IMR-90 (cell line): ENCODE measurements at regions not wholly inside any gene's neighbourhood (a gene's known extent, or its start where the extent isn't known, plus 50 kb on each side); places are given as distances from the start of the nearest gene placed in this dataset.

Source experiments
- ATAC-seq: fragments of 200-7000 bp; cut with Tn5 transposase; 2 replicates; pipeline ENCODE4 v1.9.1; 2020; ENCODE audit warnings: low read depth, mild to moderate bottlenecking, moderate library complexity
- BruUV-seq: library from RNA; stranded (reverse); fragments of 400-500 nt; replicated peaks from 2 replicates; lab custom pipeline; 2021; lab: Mats Ljungman, UMichigan
- CTCF ChIA-PET: fragments of 300-600 bp; formaldehyde crosslinking; extraction: SDS; loops from one replicate; lab custom pipeline; 2021; ENCODE audit warnings: antibody characterized with exemption; lab: Yijun Ruan, JAX
- POLR2A ChIA-PET: fragments of 300-600 bp; sonication (Branson Sonifier 250); formaldehyde crosslinking; loops from one replicate; lab custom pipeline; 2022; ENCODE audit warnings: antibody characterized with exemption; ENCODE audit not compliant: unreplicated experiment; lab: Charles Lee
- DNase-seq: peaks from one replicate; pipeline ENCODE4 v3.0.0; 2013
- H2AFZ ChIP-seq: replicated peaks from 2 replicates; pipeline ENCODE3; 2013; ENCODE audit warnings: low read length, mild to moderate bottlenecking; ENCODE audit not compliant: poor library complexity
- H2AK5ac ChIP-seq: 2 replicates; pipeline ENCODE4 v1.6.1; 2013; ENCODE audit warnings: low read depth, low read length, inconsistent platforms
- H2AK9ac ChIP-seq: replicated peaks from 2 replicates; pipeline ENCODE3; 2013; ENCODE audit warnings: mild to moderate bottlenecking, low read depth, low read length, moderate library complexity; ENCODE audit not compliant: poor library complexity
- H2BK120ac ChIP-seq: 2 replicates; pipeline ENCODE4 v1.6.1; 2013; ENCODE audit warnings: low read depth, low read length, inconsistent platforms
- H2BK15ac ChIP-seq: 3 replicates; pipeline ENCODE4 v1.6.1; 2013; ENCODE audit warnings: low read depth, low read length, inconsistent platforms
- H2BK20ac ChIP-seq: 2 replicates; pipeline ENCODE4 v1.6.1; 2013; ENCODE audit warnings: low read depth, mild to moderate bottlenecking, inconsistent platforms, low read length, moderate library complexity
- H2BK5ac ChIP-seq: 2 replicates; pipeline ENCODE4 v1.6.1; 2013; ENCODE audit warnings: mild to moderate bottlenecking, low read depth, low read length, inconsistent platforms; ENCODE audit not compliant: poor library complexity, severe bottlenecking
- H3K14ac ChIP-seq: replicated peaks from 2 replicates; pipeline ENCODE4 v1.6.1; 2013; ENCODE audit warnings: low read depth, low read length, inconsistent platforms
- H3K18ac ChIP-seq: 2 replicates; pipeline ENCODE4 v1.6.1; 2013; ENCODE audit warnings: low read depth, low read length, control low read depth
- H3K23ac ChIP-seq: 2 replicates; pipeline ENCODE4 v1.6.1; 2013; ENCODE audit warnings: low read depth, low read length, inconsistent platforms
- H3K27ac ChIP-seq: 2 replicates; pipeline ENCODE4 v1.5.1; 2013; ENCODE audit warnings: mild to moderate bottlenecking, control low read depth, low read length; ENCODE audit not compliant: insufficient read depth
- H3K27me3 ChIP-seq: 2 replicates; pipeline ENCODE4 v1.6.1; 2013; ENCODE audit warnings: low read length; ENCODE audit not compliant: control insufficient read depth, insufficient read depth
- H3K36me3 ChIP-seq: 2 replicates; pipeline ENCODE4 v1.6.1; 2013; ENCODE audit warnings: low read length, mixed read lengths; ENCODE audit not compliant: control insufficient read depth, insufficient read depth
- H3K4ac ChIP-seq: 2 replicates; pipeline ENCODE4 v1.6.1; 2013; ENCODE audit warnings: low read depth, low read length, inconsistent platforms
- H3K4me1 ChIP-seq: 2 replicates; pipeline ENCODE4 v1.6.1; 2013; ENCODE audit warnings: low read length, mixed read lengths; ENCODE audit not compliant: control insufficient read depth, insufficient read depth
- H3K4me2 ChIP-seq: 2 replicates; pipeline ENCODE4 v1.6.1; 2013; ENCODE audit warnings: low read depth, mild to moderate bottlenecking, control low read depth, low read length, moderate library complexity
- H3K4me3 ChIP-seq: 2 replicates; pipeline ENCODE4 v1.5.1; 2013; ENCODE audit warnings: low read depth, mild to moderate bottlenecking, control low read depth, low read length, moderate library complexity; ENCODE audit not compliant: insufficient read depth
- H3K56ac ChIP-seq: 2 replicates; pipeline ENCODE4 v1.6.1; 2013; ENCODE audit warnings: low read length, inconsistent platforms; ENCODE audit not compliant: insufficient read depth; ENCODE audit errors: extremely low read depth
- H3K79me1 ChIP-seq, 2 experiments: 2 replicates each; pipeline ENCODE4 v1.6.1; 2013; ENCODE audit warnings: low read length in 2 of 2, inconsistent platforms in 1 of 2, low read depth in 1 of 2
- H3K9ac ChIP-seq: 2 replicates; pipeline ENCODE4 v1.6.1; 2013; ENCODE audit warnings: low read depth, low read length, control low read depth
- H3K9me1 ChIP-seq: 2 replicates; pipeline ENCODE4 v1.6.1; 2013; ENCODE audit warnings: low read length, inconsistent platforms; ENCODE audit not compliant: insufficient read depth
- H3K9me3 ChIP-seq: 2 replicates; pipeline ENCODE4 v1.6.1; 2013; ENCODE audit warnings: low read length; ENCODE audit not compliant: control insufficient read depth, insufficient read depth
- H4K20me1 ChIP-seq: 2 replicates; pipeline ENCODE4 v1.6.1; 2013; ENCODE audit warnings: low read length, inconsistent platforms; ENCODE audit not compliant: insufficient read depth
- H4K5ac ChIP-seq: 2 replicates; pipeline ENCODE4 v1.6.1; 2013; ENCODE audit warnings: mild to moderate bottlenecking, low read depth, low read length, control low read depth
- H4K8ac ChIP-seq, 2 experiments: 2 replicates each; pipeline ENCODE4 v1.6.1; 2013; ENCODE audit warnings: low read depth in 2 of 2, low read length in 2 of 2, control low read depth in 1 of 2, inconsistent platforms in 1 of 2
- H4K91ac ChIP-seq: 2 replicates; pipeline ENCODE4 v1.6.1; 2013; ENCODE audit warnings: low read depth, low read length, inconsistent platforms; ENCODE audit not compliant: insufficient read depth
- CEBPB ChIP-seq: IDR thresholded peaks from 2 replicates; pipeline ENCODE4 v1.6.1; 2012; ENCODE audit warnings: low read depth, low read length, improper control_type of control experiment
- CHD1 ChIP-seq: IDR thresholded peaks from 2 replicates; pipeline ENCODE4 v1.6.1; 2012; ENCODE audit warnings: low read depth, low read length, improper control_type of control experiment
- FOS ChIP-seq: fragments of 150-350 bp; IDR thresholded peaks from 2 replicates; pipeline ENCODE4 v1.6.1; 2016; ENCODE audit warnings: low read depth, low read length
- MAFK ChIP-seq: IDR thresholded peaks from 2 replicates; pipeline ENCODE4 v1.6.1; 2012; ENCODE audit warnings: low read depth, low read length, improper control_type of control experiment
- MAZ ChIP-seq: IDR thresholded peaks from 2 replicates; pipeline ENCODE4 v1.6.1; 2012; ENCODE audit warnings: low read depth, mild to moderate bottlenecking, low read length, improper control_type of control experiment, moderate library complexity, borderline replicate concordance
- MXI1 ChIP-seq: IDR thresholded peaks from 2 replicates; pipeline ENCODE4 v1.6.1; 2012; ENCODE audit warnings: low read depth, mild to moderate bottlenecking, low read length, moderate library complexity, borderline replicate concordance
- POLR2A ChIP-seq: IDR thresholded peaks from 2 replicates; pipeline ENCODE4 v1.6.1; 2012; ENCODE audit warnings: mild to moderate bottlenecking, low read depth, low read length
- RAD21 ChIP-seq: IDR thresholded peaks from 2 replicates; pipeline ENCODE4 v1.6.1; 2012; ENCODE audit warnings: low read length, improper control_type of control experiment
- RCOR1 ChIP-seq: IDR thresholded peaks from 2 replicates; pipeline ENCODE4 v1.6.1; 2012; ENCODE audit warnings: mild to moderate bottlenecking, low read length, improper control_type of control experiment; ENCODE audit not compliant: insufficient replicate concordance
- RFX5 ChIP-seq: IDR thresholded peaks from 2 replicates; pipeline ENCODE4 v1.8.0; 2012; ENCODE audit warnings: low read depth, mild to moderate bottlenecking, low read length, moderate library complexity
- SMC3 ChIP-seq: fragments of 150-350 bp; IDR thresholded peaks from 2 replicates; pipeline ENCODE4 v1.6.1; 2016; ENCODE audit warnings: low read depth, mild to moderate bottlenecking, antibody characterized with exemption, low read length, moderate library complexity
- WGBS, 2 experiments: methylation state at CpG; one replicate each; pipeline versions ENCODE4 v1.1.5 to v1.1.7; 2013; ENCODE audit warnings: missing lambda C conversion rate in 2 of 2; ENCODE audit not compliant: insufficient read length in 1 of 2; ENCODE audit errors: extremely low coverage in 2 of 2; 5-methylcytosine and 5-hydroxymethylcytosine counted together
- dilution Hi-C: fragments of 300-500 bp; cut with HindIII; formaldehyde crosslinking; loops from one replicate; pipeline ENCODE4 v1.14.3; 2018; ENCODE audit warnings: low sequenced_read_pairs; ENCODE audit not compliant: unreplicated experiment
- in situ Hi-C: fragments of 300-500 bp; cut with MboI; formaldehyde crosslinking; loops from 3 replicates; pipeline ENCODE4 v1.14.3; 2019; ENCODE audit warnings: low sequenced_read_pairs, inconsistent platforms, mixed read lengths
- intact Hi-C: fragments of 100-400 bp; cut with micrococcal nuclease; formaldehyde crosslinking; loops from 2 replicates; pipeline ENCODE4 v1.10.0; 2022
- TF ChIP-seq, protein P1 (sequence below): conservative IDR thresholded peaks from 2 replicates; pipeline ENCODE4 v1.5.1; 2012; ENCODE audit warnings: mild to moderate bottlenecking, low read depth, low read length, improper control_type of control experiment
- TF ChIP-seq, protein P2 (sequence below): fragments of 150-350 bp; IDR thresholded peaks from 2 replicates; pipeline ENCODE4 v1.6.1; 2016; ENCODE audit warnings: low read depth, mild to moderate bottlenecking, low read length, moderate library complexity, borderline replicate concordance
- TF ChIP-seq, protein P3 (sequence below): fragments of 150-350 bp; IDR thresholded peaks from 2 replicates; pipeline ENCODE4 v1.6.1; 2017; ENCODE audit warnings: mild to moderate bottlenecking, antibody characterized with exemption, low read length, low read depth

DNA sequence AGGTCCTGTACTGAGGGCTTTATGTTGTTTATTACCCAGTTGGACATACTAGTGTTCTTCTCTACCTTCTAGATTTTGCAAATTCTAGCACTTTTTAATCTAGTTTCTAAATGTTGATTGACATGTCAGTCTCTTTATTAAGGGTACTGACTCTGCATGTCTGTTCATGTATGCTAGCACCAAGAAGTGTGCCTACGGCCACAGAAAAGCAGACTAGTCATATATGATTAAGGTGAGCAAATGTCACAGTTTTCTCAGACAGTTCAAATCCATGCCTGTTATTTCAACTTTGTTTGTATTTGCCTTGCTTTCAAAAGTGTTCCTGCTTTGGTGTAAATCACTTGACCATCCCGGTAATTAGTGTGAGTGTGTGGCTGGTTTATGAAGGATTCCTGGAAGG is 145.0 kb upstream of the DSEL start:
- BruUV-seq, result no TSS peak
- in situ Hi-C loops, result no loop called here
- TF ChIP-seq, protein P1, sequence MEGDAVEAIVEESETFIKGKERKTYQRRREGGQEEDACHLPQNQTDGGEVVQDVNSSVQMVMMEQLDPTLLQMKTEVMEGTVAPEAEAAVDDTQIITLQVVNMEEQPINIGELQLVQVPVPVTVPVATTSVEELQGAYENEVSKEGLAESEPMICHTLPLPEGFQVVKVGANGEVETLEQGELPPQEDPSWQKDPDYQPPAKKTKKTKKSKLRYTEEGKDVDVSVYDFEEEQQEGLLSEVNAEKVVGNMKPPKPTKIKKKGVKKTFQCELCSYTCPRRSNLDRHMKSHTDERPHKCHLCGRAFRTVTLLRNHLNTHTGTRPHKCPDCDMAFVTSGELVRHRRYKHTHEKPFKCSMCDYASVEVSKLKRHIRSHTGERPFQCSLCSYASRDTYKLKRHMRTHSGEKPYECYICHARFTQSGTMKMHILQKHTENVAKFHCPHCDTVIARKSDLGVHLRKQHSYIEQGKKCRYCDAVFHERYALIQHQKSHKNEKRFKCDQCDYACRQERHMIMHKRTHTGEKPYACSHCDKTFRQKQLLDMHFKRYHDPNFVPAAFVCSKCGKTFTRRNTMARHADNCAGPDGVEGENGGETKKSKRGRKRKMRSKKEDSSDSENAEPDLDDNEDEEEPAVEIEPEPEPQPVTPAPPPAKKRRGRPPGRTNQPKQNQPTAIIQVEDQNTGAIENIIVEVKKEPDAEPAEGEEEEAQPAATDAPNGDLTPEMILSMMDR, result no peak
- TF ChIP-seq MXI1 (no peak), POLR2A (no peak), RAD21 (no peak), CEBPB (no peak), MAFK (no peak), RFX5 (no peak), MAZ (no peak), CHD1 (no peak), FOS (no peak), SMC3 (no peak), RCOR1 (no peak)
- TF ChIP-seq, protein P2, sequence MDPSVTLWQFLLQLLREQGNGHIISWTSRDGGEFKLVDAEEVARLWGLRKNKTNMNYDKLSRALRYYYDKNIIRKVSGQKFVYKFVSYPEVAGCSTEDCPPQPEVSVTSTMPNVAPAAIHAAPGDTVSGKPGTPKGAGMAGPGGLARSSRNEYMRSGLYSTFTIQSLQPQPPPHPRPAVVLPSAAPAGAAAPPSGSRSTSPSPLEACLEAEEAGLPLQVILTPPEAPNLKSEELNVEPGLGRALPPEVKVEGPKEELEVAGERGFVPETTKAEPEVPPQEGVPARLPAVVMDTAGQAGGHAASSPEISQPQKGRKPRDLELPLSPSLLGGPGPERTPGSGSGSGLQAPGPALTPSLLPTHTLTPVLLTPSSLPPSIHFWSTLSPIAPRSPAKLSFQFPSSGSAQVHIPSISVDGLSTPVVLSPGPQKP, result no peak
- TF ChIP-seq, protein P3, sequence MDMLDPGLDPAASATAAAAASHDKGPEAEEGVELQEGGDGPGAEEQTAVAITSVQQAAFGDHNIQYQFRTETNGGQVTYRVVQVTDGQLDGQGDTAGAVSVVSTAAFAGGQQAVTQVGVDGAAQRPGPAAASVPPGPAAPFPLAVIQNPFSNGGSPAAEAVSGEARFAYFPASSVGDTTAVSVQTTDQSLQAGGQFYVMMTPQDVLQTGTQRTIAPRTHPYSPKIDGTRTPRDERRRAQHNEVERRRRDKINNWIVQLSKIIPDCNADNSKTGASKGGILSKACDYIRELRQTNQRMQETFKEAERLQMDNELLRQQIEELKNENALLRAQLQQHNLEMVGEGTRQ, result no peak

More for the DNA sequence above, 145.0 kb upstream of the DSEL start:
- H4K91ac ChIP-seq, result no peak overlapping the region
- H3K9me3 ChIP-seq, result no peaks in the 10 kb centered on the region
- H2AFZ ChIP-seq, result no peak overlapping the region
- no peaks in the 10 kb centered on the region for H4K20me1 ChIP-seq
- no peak overlapping the region for H2BK20ac ChIP-seq
- H3K56ac ChIP-seq, result no peak overlapping the region
- no peak overlapping the region for H2AK5ac ChIP-seq
- no peak overlapping the region for H4K5ac ChIP-seq
- no peak overlapping the region for H3K9ac ChIP-seq
- CTCF ChIA-PET, result no interaction called here
- DNase-seq (no peak), ATAC-seq (no peak)
- no peaks in the 10 kb centered on the region for H3K79me1 ChIP-seq
- H2BK120ac ChIP-seq, result peak overlapping the region; percentile 8; the same call in 1 of the 2 replicates
- H4K8ac ChIP-seq, result no peak overlapping the region
- intact Hi-C loops, result no loop called here
- no peak overlapping the region for H3K4ac ChIP-seq
- no peaks in the 10 kb centered on the region for H3K9me1 ChIP-seq
- no peaks in the 10 kb centered on the region for H3K27me3 ChIP-seq
- dilution Hi-C loops, result no loop called here
- H3K23ac ChIP-seq, result no peak overlapping the region
- no peak overlapping the region for H3K27ac ChIP-seq
- 0 out of 3 replicates have a peak overlapping the region, but pooled peaks have one; percentile 6 for H2BK15ac ChIP-seq
- 80% methylated on average over 1 of the region's 2 CpGs; no CpG with 5 or more reads in 1 of the 2 experiments for WGBS, 2 experiments
- H3K14ac ChIP-seq, result 0 out of 2 replicates have a peak overlapping the region, but pooled peaks have one; percentile 21
- H2BK5ac ChIP-seq, result no peak overlapping the region
- no peaks in the 10 kb centered on the region for H3K4me1 ChIP-seq
- H3K18ac ChIP-seq, result peak overlapping the region; percentile 13; the same call in 1 of the 2 replicates
- H3K4me2 ChIP-seq, result no peak overlapping the region
- no peak overlapping the region for H3K4me3 ChIP-seq
- H2AK9ac ChIP-seq, result no peak overlapping the region
- H3K36me3 ChIP-seq, result no peaks in the 10 kb centered on the region
- POLR2A ChIA-PET, result interaction anchor here (0.6 kb wide), 1 partner anchor 25 kb away, joined by 5 read pairs; no protein-coding TSS in a partner anchor
